Activated CD8-positive, alpha-beta T cell treated with anti-CD3 and anti-CD28 coated beads for 36 hours (primary cell): ENCODE measurements at regions not wholly inside any gene's neighbourhood (a gene's known extent, or its start where the extent isn't known, plus 50 kb on each side); places are given as distances from the start of the nearest gene placed in this dataset.
"Not testable (repeated sequence)": the region's sequence is repeated elsewhere in the genome, so short reads cannot be mapped to it uniquely, and the experiment has no call there.

Source experiments
- ATAC-seq: fragments of 200-7000 bp; cut with Tn5 transposase; one replicate; pipeline ENCODE4 v1.10.0; 2021; ENCODE audit warnings: mild to moderate bottlenecking, moderate library complexity
- CTCF ChIA-PET: fragments of 350-600 bp; sonication (Branson Sonifier 250); formaldehyde crosslinking; loops from one replicate; lab custom pipeline; 2021; ENCODE audit warnings: antibody characterized with exemption; lab: Charles Lee
- POLR2A ChIA-PET: fragments of 350-600 bp; sonication (Branson Sonifier 250); formaldehyde crosslinking; loops from one replicate; lab custom pipeline; 2021; ENCODE audit warnings: antibody characterized with exemption; lab: Charles Lee
- DNase-seq: peaks from one replicate; pipeline ENCODE4 v3.0.0-alpha.2; 2020
- H3K27ac Mint-ChIP-seq: one replicate; pipeline ENCODE4 v1.8.0; 2021; ENCODE audit warnings: mild to moderate bottlenecking, mixed read lengths
- H3K27me3 Mint-ChIP-seq: one replicate; pipeline ENCODE4 v1.8.0; 2021; ENCODE audit warnings: mixed read lengths
- H3K36me3 Mint-ChIP-seq: one replicate; pipeline ENCODE4 v1.8.0; 2021; ENCODE audit warnings: low read depth, mixed read lengths
- H3K4me1 Mint-ChIP-seq: one replicate; pipeline ENCODE4 v1.8.0; 2021; ENCODE audit warnings: low read depth, mixed read lengths
- H3K4me3 Mint-ChIP-seq: one replicate; pipeline ENCODE4 v1.8.0; 2021; ENCODE audit warnings: mild to moderate bottlenecking, moderate library complexity, mixed read lengths
- H3K9me3 Mint-ChIP-seq: one replicate; pipeline ENCODE4 v1.8.0; 2021; ENCODE audit warnings: mixed read lengths
- intact Hi-C: fragments of 100-400 bp; cut with micrococcal nuclease; formaldehyde crosslinking; loops from one replicate; pipeline ENCODE4 v1.10.0; 2022
- TF ChIP-seq, protein P1 (sequence below): fragments of 200-600 bp; IDR thresholded peaks from one replicate; pipeline ENCODE4 v1.8.0; 2022; ENCODE audit warnings: antibody characterized with exemption, mild to moderate bottlenecking

DNA sequence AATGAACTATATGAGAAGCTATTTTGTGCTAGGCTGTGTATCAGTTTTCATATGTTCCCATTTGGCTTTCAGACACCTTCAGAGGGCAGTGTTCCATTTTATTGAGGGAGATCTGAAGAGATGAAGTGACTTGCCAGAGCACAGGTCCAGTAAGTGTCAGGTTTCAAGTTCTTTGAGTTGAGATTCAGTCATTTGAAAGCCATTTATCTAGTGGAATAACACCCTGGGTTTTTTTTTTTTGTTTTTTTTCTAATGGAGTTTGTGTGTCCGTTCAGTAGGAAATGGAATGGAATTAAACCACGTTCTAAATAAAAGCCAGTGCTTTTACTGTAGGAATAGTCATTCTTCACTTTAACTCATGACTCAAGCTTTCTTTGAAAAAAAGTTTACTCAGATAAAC is 652.9 kb upstream of the USP24 start:
- intact Hi-C loops = no loop called here
- Mint-ChIP-seq H3K9me3 (no peaks in the 10 kb centered on the region), H3K27ac (no peak overlapping the region), H3K4me3 (no peak overlapping the region), H3K4me1 (no peaks in the 10 kb centered on the region), H3K36me3 (no peaks in the 10 kb centered on the region), H3K27me3 (peaks cover 2% of the 10 kb centered on the region)
- DNase-seq (no peak), ATAC-seq (no peak)
- ChIA-PET POLR2A (no interaction called here), CTCF (no interaction called here)
- TF ChIP-seq, protein P1, sequence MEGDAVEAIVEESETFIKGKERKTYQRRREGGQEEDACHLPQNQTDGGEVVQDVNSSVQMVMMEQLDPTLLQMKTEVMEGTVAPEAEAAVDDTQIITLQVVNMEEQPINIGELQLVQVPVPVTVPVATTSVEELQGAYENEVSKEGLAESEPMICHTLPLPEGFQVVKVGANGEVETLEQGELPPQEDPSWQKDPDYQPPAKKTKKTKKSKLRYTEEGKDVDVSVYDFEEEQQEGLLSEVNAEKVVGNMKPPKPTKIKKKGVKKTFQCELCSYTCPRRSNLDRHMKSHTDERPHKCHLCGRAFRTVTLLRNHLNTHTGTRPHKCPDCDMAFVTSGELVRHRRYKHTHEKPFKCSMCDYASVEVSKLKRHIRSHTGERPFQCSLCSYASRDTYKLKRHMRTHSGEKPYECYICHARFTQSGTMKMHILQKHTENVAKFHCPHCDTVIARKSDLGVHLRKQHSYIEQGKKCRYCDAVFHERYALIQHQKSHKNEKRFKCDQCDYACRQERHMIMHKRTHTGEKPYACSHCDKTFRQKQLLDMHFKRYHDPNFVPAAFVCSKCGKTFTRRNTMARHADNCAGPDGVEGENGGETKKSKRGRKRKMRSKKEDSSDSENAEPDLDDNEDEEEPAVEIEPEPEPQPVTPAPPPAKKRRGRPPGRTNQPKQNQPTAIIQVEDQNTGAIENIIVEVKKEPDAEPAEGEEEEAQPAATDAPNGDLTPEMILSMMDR = no peak

GRCh38 chr1:55867304-55867843 is 652.2 kb upstream of the USP24 start:
- DNase-seq (no peak), ATAC-seq (no peak)
- H3K4me1 Mint-ChIP-seq = no peaks in the 10 kb centered on the region
- POLR2A ChIA-PET = no interaction called here
- peaks cover 2% of the 10 kb centered on the region for H3K27me3 Mint-ChIP-seq
- no peak overlapping the region for H3K4me3 Mint-ChIP-seq
- CTCF ChIA-PET = no interaction called here
- no peaks in the 10 kb centered on the region for H3K36me3 Mint-ChIP-seq
- H3K9me3 Mint-ChIP-seq = no peaks in the 10 kb centered on the region
- H3K27ac Mint-ChIP-seq = no peak overlapping the region
- intact Hi-C loops = no loop called here
- TF ChIP-seq, protein P1 = no peak

- H3K27me3 Mint-ChIP-seq, intact Hi-C loops, ATAC-seq, DNase-seq, H3K4me1 Mint-ChIP-seq, H3K4me3 Mint-ChIP-seq, CTCF ChIA-PET, H3K36me3 Mint-ChIP-seq, POLR2A ChIA-PET, H3K9me3 Mint-ChIP-seq, H3K27ac Mint-ChIP-seq: not testable (repeated sequence)
Observed at GRCh38 chr1:55865778-55866177, 650.6 kb upstream of the USP24 start.

DNA sequence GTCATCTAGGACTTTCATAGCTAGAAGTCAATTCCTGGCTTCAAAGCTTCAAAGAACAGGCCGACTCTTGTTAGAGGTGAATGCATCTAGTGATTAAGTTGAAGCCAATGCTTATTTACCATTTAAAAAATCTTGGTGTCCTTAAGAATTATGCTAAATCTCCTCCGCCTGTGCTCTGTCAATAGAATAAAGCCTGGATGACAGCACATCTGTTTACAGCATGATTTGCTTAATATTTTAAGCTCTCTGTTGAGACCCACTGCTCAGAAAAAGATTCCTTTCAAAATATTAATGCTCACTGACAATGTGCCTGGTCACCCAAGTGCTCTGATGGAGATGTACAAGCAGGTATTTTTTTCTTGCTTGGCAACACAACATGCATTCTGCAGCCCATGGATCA is 649.1 kb upstream of the USP24 start:
- TF ChIP-seq, protein P1 = no peak
- H3K4me3 Mint-ChIP-seq = no peak overlapping the region
- no peaks in the 10 kb centered on the region for H3K4me1 Mint-ChIP-seq
- ChIA-PET POLR2A (no interaction called here), CTCF (no interaction called here)
- intact Hi-C loops = no loop called here
- no peak overlapping the region for H3K27ac Mint-ChIP-seq
- DNase-seq (no peak), ATAC-seq (no peak)
- H3K27me3 Mint-ChIP-seq = peaks cover 6% of the 10 kb centered on the region
- H3K36me3 Mint-ChIP-seq = no peaks in the 10 kb centered on the region
- H3K9me3 Mint-ChIP-seq = no peaks in the 10 kb centered on the region

- TF ChIP-seq, protein P1 = no peak
- DNase-seq (no peak), ATAC-seq (no peak)
- ChIA-PET POLR2A (no interaction called here), CTCF (no interaction called here)
- Mint-ChIP-seq H3K36me3 (no peaks in the 10 kb centered on the region), H3K4me1 (no peaks in the 10 kb centered on the region), H3K9me3 (no peaks in the 10 kb centered on the region), H3K27me3 (peaks cover 6% of the 10 kb centered on the region), H3K27ac (no peak overlapping the region), H3K4me3 (no peak overlapping the region)
- intact Hi-C loops = no loop called here
Observed at GRCh38 chr1:55861676-55862340, 646.6 kb upstream of the USP24 start.
